GM04503 (cell line): ENCODE measurements at regions not wholly inside any gene's neighbourhood (a gene's known extent, or its start where the extent isn't known, plus 50 kb on each side); places are given as distances from the start of the nearest gene placed in this dataset.

Source experiments
- DNase-seq: peaks from one replicate; pipeline ENCODE4 v3.0.0-alpha.2; 2012; ENCODE audit warnings: low read depth

DNA sequence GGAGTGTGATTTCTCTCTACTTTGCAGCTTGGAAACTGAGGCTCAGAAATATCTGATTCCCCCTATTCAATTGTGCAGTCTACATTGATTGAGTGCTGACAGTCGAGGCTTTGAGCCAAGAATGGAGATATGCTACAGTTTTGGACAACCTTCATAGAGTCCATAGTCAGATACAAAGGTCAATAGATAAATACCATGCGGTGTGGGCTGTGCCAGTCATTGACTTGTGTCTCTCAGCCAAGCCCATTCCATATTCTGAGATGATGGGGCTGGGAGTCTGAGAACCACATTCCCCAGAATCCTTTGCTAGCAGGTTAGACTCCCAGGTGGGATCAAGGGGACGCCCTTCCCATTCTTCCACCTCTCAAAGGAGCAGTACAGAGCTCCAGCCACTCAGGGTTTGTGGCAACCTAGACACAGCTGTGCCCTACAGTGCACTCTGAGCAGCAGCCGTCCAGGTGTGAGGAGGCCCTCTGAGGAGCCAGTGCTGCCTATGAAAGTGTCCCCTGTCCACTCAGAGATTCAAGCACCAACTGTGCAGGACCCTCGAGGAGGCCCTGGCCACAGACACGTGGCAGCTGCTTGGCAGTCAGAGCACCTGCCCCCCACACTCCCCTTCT is 348.3 kb downstream of the CYRIA start:
- no peak for DNase-seq

DNA sequence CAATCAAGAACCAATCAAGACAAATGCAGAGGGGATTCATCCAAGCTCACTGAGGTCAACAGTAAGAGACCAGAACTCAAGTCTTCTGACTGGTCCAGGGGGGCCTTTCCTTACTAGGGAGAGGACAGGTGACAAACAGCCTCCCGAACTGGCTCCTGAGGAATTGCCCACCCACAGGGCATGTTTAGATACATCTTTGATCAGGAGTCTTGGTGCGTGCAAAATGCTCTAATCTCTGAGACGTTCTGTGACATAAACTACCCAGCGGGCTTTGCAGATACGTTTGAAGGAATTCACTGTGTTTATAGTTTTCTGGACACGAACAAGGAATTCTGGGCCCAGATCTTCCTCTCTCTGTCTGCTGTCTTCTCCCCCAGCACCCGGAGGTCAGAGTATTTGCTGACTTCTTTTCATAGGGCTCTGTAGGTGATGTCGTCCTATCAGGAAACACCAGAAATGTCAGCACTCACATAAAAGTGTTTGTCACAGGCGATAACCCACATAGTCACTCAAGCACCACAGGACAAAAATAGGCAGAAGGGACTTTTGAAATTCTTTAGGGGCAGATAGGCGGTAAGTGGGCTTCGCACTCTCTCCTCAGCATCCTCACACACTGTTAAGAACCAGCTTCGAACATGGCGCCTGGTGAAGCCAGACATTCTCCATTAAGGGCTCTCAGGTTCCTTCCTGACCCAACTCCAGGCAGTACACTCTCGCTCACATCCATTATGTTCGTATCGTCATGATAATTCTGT is 349.0 kb downstream of the CYRIA start:
- no peak for DNase-seq

DNA sequence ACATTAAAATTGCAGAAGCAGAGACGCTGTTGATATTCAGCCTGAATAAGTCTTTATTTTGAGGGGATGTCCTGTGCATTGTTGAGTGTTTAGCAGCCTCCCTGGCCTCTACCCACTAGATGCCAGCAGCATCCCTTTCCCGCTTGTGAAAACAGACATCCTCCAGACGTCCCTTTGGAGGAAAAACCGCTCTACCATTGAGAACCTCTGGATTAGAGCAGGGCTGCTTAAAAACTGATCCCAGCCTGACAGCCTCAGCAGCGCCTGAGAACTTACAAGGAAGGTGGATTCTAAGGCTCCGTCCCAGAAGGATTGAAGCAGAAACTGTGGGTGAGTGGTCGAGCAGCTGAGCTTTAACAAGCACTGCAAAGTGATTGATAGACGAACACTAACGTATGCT is 349.7 kb downstream of the CYRIA start:
- no peak for DNase-seq

DNA sequence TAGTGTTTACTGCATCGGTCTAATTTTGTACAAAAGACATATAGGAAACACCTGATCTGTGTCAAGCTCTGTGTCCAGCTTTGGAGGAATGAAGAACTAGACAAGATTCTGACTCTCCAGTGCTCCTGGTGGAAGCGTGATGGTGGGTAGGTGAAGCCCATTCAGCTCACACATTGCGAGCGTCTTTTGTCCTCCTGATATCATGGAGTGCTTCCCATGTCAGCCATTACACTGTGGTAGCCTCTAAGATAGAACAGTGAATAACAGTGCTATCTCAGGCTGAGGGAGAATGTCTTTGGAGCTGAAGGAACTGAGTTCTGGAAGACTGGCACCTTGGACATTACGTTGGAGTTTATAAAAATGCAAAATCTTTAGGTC is 350.2 kb downstream of the CYRIA start:
- DNase-seq: no peak

DNA sequence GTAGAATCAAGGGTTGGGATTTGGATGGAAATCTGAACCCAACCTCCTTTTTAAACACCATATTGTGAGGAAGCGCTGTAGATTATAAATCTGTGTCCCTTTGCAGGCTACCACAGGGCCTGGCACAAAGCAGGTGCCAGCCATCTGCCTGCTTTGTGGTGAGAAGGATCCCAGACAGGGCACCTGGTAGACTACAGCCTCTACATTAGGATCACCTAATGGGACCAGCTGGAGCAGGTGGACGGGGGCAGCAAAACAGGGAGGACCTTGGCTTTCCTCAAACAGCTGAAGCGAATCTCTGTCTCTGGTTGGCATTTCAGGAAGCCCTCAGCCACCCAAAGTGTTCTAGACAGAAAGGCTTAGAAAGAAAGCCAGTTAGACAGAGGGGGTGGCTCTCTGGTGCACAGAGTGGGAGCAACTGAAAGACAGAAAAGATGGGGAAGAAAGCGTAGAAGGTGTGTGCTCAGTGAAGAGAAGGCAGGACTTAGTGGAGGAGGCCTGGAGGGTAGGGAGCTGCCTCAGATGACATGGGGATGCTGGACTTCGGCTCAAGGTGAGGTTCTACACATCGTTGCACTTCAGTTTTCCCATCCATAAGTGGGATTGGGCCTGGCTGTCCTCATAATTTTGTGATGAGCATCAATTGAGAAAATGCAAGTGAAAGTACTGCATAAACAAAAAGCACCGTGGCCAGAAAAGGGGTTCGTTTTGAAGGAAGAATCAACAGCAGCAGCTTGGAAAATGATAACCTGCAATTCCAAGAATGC is 350.8 kb downstream of the CYRIA start:
- no peak for DNase-seq

DNA sequence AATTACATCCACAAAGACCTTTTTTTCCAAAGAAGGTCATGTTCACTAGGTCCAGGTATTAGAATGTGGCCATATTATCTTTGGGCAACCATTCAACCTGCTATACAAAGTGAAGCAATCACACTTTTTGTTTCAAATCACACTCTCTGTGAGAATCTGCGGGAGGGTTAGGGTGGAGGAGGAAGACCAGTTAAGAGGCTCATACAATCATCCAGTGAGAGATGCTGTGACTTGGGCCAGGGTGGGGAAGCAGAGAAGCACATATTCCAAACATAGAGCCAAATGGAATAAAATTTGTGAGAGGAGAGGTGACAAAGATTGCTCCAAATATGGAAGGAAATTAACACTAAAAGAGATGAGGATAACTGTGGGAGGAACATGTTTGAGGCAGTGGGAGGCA is 351.6 kb downstream of the CYRIA start:
- no peak for DNase-seq

DNA sequence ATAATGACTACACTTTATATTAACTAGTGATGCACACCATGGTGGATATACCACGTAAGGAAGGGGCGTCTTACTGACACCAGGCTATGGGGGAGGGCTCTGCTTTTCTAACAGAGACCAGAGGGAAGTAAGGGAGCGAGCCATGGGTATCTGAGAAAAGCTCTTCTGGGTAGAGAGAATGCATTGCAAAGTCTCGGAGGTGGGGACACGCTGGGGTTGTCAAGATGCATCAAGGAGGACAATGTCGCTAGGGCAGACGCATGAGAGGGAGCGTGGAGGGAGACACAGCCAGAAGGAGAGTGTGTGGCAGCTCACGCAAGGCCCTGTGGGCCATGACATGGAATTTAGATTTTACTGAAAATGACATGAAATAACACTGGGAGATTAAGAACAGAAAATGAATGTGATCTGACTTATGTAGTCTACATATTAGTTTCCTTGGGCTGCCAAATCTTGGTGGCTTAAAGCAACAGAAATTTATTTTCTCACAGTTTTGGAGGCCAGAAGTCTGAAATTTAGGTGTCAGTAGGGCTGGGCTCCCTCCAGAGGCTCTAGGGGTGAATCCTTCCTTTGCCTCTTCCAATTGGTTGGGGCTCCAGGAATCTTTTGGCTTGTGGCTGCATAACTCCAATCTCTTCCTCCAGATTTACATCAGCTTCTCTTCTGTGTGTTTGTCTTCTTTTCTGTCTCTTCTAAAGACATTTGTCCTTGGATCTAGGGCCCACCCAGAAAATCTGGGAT is 352.2 kb downstream of the CYRIA start:
- DNase-seq: no peak

DNA sequence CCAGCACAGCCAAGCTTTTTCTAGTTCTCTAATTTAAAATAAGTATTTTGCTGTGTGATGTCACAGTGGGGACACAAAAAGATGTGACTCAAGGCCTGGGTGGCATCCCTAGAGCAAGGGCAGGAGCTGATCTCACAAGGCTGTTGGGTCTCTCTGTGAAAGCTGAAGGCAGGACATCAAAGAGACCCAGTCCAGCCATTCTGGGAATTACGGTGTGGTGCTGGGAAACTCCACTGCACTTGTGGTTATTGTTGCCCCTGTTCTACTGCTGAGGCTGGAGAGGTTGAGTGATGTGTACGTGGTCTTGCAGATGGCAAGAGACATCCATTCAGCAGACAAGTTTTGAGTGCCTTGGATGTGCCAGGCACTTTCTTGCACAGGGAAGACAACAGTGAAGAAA is 352.9 kb downstream of the CYRIA start:
- DNase-seq: no peak

DNA sequence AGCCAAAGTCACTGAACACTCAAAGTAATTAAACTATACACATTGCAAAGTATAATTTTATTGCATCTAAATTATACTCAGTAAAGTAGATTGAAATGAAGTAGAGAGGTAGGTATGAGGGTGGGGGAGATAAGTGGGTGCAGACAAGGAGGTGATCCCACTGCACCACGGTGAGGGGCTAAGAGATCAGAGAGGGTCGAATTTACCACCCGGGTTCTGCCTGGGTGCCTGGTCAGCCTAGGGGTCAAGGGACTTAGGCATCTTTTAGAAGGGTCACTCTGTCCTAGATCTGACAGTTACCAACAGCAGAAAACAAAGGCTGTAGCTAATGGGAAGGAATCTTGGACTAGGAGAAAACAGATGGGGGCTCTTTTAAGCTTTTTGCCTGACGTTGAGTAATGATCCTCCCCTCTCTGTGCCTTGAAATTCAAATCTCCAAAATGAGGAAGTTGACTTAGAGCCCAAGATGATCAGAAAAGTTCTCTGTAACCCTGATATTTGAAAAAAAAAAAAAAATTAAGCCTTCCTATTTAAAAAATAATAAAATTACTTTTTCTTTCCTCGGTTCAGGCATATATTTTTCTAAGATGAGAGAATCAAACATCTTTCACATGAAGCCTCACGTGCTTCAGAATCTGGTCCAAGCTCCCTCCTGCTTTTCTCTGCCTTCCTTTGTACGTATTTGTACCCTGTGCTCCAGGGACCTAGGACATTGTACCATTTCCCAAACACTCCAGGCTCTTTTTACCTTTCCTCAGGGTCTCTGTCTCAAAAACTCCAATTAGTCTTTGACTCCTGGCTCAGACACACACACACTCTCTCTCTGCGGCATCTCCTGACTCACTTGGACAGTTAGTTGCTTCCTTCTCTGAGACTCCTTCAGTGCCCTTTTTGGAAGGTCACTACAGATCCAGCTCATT is 353.9 kb downstream of the CYRIA start:
- no peak for DNase-seq

DNA sequence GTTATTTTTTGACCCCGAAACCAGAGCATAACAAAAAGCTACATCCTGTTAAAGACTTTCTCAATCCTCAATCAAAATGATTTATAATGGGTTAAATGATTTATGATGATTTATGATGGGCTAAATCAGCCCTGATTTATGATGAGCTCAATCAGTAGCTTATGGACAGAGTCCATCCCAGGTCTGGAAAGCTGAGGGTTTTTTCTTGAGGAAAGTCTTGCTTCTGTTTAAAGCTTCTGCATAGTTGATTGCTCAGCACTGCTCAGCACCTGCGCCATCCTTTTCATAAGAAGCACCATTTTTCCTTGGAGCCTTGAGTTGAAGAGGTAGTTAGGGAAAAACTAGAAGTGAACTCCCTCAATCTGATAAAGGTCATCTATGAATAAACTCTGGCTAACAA is 356.8 kb downstream of the CYRIA start:
- no peak for DNase-seq

DNA sequence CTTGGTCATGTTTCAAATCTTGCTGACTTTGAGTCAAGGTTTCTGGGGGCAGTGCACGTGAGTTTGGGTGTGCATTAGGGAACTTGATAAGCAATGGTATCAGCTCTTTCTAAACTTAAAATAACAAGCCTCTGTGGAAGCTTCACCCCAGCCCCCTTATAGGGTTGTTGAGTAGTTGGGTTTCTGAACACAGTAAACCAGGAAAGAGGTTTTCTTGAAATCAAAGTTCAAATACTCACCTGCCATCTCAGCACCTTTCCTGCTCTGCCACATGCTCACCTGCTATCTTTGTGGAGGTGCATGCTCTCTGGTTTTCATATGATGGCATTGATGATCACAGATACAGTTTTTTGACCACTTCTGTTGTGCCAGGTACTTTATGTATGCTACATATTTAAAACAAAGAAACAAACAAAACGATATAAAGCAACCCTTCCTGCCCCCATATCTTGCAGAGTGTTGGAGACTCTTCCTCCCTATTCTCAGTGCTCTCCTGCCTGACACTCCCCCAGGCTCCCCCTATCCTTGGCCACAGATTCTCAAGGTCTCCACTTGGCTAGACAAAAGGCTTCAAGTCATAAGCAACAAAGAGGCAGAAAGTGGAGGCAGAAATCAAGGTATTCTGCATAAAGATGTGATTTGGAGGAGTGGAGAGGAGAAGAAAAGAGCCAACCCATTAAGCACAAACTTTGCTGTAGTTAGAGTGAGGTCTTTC is 360.6 kb downstream of the CYRIA start:
- DNase-seq: no peak

DNA sequence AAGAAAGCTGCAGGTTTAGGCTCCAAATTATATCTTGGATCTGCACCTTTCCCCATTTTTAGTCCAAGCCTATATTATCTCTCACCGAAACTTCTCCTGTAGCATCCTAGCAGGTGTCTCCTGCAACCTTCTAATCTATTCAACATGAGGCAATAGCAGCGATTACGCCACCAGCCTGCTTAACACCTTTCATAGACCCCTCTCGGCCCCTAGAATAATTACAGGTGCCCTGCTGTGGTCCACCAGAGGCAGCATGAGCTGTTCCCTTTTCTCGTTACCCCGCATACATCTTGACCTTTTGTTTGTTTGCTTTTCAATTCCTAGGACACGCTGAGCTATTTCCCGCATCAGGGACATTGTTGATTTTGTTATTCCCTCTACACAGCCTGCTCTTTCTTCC is 361.9 kb downstream of the CYRIA start:
- no peak for DNase-seq

DNA sequence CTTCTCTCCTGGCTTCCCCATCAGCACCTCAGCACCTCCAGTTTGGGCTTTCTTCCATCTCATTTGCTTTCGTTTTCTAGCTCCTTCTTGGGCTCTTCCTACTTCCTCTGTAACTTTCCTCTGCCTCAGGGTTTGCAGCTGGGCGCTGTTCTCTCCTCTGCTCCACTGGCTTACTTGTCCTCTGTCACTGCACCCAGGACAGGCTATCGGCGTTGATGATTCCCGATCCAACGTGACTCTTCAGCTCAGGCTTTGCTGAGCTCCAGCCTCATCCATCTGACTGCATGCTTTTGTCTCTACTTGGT is 362.4 kb downstream of the CYRIA start:
- DNase-seq: no peak

DNA sequence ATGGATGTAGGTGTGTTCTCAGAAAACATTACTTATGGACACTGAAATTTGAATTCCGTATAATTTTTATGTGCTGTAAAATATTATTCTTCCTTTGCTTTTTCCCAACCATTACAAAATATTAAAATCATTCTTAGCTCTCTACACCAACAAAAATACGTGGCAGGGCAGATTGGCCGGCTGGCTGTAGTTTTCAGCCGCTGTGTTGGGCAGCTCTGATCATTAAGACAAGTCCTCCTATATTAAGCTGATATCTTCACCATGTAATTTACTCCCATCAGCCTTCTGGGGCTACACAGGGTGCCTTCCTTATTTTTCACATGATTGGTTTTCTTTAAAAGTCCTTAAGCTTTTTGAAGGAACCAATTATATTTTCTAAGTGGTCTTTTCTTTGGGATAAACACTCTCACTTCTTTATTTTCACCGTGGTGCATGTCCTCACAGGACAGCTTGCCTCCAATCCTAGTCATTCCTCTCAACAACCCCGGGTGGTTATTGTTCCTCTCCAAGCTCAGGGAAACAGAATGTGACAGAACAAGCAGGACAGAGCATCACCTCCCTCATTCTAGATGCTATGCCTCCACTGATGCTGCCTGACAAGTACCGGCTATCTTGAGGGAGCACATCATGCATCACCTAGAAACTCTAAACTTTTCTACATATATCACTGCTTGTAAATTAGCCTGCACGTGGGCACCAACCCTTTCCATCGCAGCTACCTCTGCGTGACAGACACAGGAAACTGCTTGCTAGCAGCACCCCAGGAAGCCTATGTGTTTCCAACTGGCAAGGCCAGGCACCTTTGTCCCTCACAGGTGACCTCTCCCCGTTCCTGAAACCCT is 362.3 kb downstream of the MYCN start:
- DNase-seq: no peak

DNA sequence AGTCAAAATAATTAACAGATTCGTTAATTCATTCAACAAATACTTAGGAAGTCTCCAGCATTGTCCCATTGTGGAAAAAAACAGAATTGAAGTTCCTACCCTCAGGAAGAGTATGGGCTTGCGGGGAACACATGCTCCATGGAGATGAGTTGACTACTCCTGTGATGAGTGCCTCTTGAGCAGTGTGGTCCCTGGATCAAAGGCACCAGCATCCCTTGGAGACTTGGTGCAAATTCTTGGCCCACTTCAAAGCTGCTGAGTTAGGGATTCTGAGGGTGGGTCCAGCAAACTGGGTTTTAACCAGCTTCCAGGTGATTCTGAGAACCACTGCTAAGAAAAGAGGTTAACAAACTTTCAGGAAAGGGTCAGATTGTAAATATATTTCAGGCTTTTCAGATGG is 361.6 kb downstream of the MYCN start:
- no peak for DNase-seq

DNA sequence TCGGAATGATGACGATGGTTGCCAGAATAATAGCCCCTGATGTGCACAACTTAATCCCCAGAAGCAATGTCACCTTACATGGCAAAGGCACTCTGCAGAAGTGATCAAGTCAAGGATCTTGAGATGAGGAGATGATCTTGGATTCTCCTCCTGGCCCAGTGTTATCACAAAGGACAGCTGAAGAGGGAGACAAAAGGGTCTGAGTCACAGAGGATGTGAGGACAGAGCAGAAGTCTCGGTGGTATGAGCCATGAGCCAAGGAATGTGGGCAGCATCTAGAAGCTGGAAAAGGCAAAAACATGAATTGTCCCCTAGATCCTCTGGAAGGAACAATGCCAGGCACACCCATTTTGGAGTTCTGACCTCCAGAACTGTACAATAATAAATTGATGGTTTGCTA is 358.5 kb downstream of the MYCN start:
- no peak for DNase-seq

DNA sequence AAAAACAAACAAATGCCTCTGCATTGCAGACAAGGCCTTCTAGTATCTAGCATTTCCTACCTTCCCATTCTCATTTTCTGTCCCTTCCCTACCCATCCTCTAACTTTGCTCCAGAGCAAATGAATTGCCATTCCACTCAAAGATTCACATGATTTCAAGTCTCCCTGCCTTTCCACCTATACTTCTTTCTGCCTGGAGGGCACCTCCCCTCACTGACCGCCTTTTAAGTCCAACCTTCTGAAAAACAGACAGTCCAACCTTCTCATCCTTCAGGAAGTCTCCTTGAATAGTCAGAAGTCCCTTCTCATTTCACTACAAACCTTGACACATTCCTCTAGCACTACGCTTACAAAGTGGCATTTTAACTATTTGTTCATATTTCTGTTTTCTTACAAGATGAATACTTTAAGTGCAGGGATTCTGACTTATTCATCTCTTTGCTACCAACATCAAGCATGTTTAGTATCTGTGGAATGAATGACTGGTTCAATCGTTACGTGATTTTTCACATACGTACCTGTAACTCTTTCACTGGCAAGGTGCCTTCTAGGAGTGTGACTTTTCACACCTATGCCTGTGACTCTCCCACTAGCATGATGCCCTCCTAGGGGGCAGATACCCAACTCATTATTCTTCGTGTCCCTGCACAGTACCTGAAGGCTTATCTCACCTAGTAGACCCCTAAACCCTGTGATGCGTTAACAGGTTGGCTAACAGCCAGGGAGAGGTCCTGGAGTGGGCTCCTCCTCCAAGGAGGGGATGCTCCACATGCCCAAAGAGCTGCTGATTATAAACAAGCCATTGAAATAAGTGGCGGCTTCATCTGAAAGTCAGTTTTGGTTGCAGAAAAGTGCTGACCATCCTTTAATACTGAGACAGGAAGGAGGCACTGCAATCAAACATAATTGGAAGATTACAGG is 356.2 kb downstream of the MYCN start:
- DNase-seq: no peak

DNA sequence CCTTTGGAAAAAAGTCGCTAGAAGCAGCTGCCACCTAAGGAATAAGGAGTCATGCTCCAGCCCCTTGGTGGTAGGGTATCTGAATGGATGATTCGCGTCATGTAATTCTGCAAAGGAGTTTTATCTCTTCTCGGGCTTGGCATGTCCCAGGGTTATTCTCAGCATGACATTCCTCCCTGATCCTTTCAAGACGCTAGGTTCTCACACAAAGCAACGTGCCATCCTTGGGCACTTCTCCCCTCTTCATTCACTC is 355.6 kb downstream of the MYCN start:
- DNase-seq: no peak

DNA sequence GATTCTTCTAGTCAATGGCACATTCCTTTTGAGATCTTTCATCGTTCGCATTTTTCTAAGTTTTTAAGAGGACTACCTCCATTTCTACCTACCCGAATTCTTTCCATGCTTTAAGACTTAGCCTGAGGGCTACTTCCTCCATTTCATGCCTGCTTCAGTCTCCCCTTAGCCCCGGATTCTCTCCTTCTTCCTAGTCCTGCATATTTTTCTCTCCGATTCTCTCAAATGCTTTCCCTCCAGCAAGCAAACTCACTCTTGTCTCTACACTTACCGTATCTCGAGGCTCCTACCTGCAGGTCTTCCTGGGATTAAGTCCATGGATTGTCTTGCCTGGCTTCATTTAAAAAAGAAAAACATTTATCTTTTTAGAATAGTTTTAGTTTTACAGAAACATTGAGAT is 354.4 kb downstream of the MYCN start:
- no peak for DNase-seq
